ENCODE measurements at regions not wholly inside any gene's neighbourhood (a gene's known extent, or its start where the extent isn't known, plus 50 kb on each side); places are given as distances from the start of the nearest gene placed in this dataset.
A peak's percentile ranks its signal among the peaks of the same experiment; 100 is the strongest.
"Not testable (repeated sequence)": the region's sequence is repeated elsewhere in the genome, so short reads cannot be mapped to it uniquely, and the experiment has no call there.

DNA sequence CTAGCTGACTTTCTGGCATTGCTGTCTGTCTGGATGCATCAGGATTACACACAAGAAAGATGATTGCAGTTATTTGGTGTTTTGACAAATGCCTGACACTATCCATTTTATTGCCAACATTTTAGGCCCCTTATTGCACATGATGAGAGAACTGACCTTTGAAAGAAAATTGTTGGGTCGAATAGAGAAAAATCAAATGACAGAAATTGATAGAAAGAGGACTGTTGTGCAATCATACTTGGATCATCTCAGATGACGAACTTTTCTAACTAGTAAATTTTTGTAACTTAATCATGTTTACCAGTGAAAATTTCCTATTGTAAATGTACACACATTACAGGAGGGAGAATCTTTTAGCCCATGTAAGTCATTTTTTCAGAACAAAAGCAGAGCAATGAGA, 251.5 kb upstream of the USP15 start:
- no peak for DNase-seq (ENCODE audit: low spot score)

DNA sequence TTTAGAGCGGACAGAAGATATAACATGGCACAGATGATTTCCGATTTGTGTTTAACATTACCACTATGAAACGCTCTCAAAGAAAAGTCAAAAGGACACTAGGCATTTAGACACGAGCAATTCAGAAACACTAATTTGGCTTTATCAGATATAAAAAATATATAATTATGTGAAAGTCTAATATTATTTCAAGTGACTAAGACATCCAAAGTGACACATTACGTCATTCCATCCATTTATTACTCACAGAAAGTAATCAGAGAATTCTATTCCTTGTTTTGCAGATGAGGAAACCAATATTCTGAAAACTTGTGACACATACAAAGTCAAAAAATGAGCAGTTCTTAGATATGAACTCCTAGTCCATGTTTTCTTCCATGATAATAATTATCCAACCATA, 250.8 kb upstream of the USP15 start:
- DNase-seq (ENCODE audit: low spot score), result no peak

DNA sequence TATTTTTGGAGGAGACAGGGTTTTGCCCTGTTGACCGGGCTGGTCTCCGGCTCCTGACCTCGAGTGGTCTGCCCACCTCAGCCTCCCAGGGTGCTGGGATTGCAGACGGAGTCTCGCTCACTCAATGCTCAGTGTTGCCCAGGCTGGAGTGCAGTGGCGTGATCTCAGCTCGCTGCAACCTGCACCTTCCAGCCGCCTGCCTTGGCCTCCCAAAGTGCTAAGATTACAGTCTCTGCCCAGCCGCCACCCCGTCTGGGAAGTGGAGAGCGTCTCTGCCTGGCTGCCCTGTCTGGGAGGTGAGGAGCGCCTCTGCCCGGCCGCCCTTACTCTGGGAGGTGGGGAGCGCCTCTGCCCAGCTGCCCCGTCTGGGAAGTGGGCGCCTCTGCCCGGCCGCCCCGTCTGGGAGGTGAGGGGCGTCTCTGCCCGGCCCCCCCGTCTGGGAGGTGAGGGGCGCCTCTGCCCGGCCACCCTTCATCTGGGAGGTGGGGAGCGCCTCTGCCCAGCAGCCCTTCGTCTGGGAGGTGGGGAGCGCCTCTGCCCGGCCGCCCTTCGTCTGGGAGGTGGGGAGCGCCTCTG, 249.8 kb upstream of the USP15 start:
- DNase-seq (ENCODE audit: low spot score), result not testable (repeated sequence)

DNA sequence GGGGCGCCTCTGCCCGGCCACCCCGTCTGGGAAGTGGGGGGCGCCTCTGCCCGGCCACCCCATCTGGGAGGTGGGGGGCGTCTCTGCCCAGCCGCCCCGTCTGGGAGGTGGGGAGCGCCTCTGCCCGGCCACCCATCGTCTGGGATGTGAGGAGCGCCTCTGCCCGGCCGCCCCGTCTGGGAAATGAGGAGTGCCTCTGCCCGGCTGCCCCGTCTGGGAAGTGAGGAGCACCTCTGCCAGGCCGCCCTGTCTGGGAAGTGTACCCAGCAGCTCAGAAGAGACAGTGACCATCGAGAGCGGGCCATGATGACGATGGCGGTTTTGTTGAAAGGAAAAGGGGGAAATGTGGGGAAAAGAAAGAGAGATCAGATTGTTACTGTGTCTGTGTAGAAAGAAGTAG, 249.2 kb upstream of the USP15 start:
- not testable (repeated sequence) for DNase-seq (ENCODE audit: low spot score)

DNA sequence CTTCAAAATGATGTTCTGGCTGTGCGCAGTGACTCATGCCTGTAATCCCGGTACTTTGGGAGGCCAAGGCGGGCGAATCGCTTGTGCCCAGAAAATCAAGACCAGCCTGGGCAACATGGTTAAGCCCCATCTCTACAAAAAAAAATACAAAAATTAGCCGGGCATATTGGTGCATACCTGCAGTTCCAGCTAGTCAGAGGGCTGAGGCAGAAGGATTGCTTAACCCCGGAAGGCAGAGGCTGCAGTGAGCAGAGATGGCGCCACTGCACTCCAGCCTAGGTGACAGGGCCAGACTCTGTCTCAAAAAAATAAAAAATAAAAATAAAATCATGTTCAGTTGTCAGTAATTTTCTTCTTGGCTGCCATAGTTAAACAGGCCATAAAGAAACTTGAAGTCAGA, 245.9 kb upstream of the USP15 start:
- DNase-seq (ENCODE audit: low spot score), result no peak

DNA sequence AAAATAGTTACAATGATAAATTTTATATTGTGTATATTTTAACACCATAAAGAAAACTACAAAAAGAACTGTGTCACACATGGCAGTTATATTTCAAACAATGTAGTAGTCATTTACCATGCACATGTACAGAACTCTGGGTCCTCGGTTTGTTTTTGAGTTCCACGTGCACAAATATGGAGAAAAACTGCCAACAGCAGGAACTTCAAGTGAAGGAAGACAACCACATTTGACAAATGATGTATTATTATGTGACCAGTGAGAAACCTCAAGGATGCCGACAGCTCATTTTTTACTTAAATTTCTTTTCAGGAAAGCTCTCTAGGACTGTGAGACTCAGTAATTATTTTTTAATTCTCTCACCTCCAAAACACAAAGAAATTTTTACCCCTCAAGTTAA, 244.2 kb upstream of the USP15 start:
- no peak for DNase-seq (ENCODE audit: low spot score)

DNA sequence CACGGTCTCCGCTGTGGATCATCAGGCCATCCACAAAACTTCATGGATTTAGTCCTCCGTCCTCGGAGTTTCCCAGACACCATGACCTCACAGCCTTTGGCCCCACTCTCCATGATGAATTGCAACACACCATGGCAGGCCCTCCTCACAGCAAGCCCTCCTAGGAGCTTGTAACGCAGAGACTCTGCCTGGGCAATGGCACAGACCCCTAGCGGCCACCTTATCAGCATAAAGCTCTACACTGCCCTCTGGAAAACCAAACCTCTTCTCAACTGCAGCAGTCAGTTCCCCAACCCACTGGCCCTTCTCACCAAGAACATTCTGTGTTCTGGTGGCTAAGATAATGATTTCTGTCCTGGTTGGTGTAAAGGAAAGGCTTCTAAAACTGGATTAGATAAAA, 238.4 kb upstream of the USP15 start:
- no peak for DNase-seq (ENCODE audit: low spot score)

DNA sequence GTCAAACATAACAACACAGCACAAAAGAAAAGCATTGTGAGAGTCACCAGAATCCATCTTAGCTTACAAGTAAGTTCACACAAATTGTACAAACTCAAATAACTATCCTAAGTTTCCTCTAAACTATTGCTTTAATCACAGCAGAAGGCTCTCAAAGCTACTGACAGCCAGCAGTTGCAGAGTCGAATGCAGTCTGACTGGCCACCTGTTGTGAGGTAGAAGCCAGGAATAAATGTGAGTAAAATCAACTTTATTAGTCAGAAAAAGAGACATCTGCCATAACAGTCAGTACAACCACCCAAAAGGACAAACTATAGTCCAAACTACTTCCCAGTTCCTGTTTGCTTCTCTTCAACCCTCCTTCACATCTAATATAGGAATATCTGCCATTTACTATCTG, 231.7 kb upstream of the USP15 start:
- DNase-seq (ENCODE audit: low spot score), result no peak

DNA sequence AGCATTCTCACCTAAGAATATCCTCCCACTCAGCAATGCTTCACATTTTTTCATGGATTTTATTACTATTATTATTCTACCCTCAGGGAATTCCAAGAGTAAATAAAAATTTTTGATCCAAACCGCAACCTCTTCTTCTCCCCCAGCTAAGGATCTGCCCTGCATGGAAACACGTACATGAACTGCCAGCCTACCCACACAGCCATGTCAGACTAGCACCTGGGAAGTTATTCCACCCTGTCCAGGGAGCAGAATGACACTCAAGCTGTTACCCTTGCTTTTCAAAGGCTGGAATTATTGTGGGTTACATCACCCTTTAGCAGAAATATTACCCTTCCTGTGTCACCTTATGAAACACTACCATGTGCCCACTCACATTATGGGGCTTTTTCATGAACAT, 227.3 kb upstream of the USP15 start:
- no peak for DNase-seq (ENCODE audit: low spot score)

DNA sequence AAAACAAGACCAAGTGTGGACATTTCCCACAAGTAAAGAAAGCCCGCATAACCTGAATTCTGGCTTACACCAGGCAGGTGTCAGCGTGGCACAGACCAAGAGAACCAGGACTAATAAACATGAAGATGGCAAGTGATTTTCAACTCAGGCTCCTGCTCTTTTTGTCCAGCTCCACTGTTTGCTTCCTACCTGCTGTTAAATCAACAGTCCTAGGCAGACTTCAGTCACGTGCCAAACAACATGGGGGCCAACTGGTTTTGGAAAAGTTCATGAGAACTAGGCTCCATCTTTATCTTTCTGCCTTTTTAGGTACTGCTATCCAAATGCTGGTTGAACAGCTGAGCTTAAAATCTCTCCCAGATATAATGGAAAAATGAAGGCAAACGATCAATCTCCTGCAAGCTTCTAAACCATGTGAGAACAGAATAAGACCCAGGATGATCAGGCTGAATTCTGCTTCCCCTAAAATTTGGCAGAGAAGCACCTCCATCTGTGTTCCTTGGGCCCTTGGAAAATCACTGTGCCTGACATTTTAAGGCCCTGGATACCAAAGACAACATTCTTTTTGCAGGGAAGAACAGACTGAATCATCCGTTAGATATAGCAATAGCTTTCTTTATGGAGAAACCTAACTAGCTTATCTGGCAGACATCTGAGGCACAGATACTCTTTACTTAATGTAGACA, 215.6 kb upstream of the USP15 start:
- no peak for DNase-seq (ENCODE audit: low spot score)

DNA sequence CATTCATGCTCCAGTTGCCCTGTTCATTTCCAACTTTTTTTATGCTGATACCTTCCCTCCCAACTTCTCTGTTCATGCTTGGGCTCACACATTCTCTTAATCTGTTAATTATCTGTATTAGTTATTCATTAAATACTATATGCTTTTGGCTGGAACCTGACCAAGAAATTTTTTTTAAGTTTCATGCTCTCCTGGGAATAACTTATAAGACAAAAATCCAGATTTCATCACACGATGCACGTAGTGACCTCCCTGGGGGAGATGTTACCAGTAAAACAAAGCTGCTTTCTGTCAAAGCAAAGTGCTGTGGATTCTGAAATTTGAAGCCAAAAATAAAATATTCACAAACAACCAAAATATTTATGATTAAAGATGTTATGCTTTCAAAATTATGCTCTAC, 215.0 kb upstream of the USP15 start:
- no peak for DNase-seq (ENCODE audit: low spot score)

DNA sequence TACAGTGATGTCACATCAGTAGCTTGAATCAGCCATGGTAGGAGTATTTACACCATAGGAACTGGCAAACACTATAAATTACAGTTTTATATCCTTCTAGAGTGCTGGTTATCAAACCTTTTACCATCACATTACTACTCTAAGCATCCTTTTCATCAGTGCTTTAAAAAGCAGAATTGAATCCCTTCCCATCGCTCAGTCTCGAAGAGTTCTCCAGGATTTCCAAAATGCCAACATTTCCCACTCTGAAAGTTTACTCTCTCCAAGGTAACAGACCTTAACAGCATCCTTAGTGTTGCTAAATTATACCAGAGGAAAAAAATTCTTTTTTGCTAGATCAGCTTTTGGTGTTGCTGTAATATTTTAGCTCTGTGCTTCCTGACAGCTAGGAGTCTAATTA, 209.4 kb upstream of the USP15 start:
- DNase-seq (ENCODE audit: low spot score), result no peak

DNA sequence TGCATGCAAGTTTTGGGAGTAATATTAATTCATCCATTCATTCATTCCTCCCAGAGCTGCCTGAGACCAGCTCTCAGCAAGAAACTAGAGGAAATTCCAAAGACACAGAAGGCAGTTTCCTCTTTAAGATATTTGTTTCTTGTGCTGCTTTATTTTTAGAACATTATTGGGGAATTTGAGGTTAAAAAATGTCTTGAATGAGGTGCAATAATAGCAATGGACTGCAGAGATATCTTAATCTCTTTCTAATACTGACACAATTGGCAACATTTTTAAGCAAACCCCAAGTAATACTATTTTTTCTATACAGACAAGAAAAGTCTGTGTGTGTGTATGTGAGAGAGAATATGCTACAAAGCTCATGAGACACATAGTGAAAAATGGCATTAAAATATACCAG, 190.2 kb upstream of the USP15 start:
- no peak for DNase-seq (ENCODE audit: low spot score)

DNA sequence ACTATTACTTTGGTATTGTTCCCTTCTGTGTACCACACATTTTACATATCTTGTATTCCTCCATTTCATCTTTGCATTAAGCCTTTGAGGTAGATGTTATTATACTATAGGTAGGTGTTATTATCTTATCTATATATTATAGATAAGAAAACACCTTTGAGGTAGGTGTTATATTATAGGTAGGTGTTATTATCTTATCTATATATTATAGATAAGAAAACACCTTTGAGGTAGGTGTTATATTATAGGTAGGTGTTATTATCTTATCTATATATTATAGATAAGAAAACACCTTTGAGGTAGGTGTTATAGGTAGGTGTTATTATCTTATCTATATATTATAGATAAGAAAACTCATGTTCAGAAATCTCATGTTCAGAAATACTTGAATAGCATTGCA, 187.0 kb upstream of the USP15 start:
- DNase-seq (ENCODE audit: low spot score), result not testable (repeated sequence)

DNA sequence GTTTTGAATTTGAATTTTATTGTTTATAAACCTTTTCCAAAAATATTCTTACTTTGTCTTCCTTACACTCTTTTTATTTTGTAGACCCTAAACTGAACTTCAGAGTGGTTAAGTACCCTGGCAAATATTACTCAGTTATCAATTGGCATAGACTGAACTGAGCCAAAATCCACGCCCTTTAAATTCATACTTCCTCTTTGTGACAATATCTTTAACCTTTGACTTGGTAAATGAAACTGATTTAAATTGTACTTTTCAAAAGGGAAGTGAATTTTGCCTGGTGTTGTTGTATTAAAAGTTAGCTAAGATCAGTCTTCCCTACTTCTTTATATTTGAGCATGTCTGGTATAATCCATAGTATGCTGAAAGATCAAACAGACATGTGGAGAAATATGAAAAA, 184.3 kb upstream of the USP15 start:
- no peak for DNase-seq (ENCODE audit: low spot score)

DNA sequence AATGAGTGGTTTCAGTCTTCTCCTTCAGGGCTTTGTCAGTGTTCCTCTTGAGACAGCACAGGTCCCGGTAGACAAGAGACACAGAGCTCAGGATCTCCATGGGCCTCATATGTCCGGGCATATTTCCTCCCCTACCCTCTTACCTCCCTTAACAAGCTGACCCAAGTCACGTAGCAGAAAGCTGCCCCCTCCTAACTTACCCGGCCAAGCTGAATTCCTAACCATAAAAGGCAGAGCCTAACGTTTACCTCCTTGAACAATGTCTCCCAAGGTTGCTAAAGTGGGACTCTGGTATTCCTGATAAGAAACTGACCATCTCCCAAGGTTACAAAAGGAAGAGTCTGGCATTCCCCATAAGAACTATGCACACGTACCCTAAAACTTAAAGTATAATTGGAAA, 182.2 kb upstream of the USP15 start:
- no peak for DNase-seq (ENCODE audit: low spot score)

DNA sequence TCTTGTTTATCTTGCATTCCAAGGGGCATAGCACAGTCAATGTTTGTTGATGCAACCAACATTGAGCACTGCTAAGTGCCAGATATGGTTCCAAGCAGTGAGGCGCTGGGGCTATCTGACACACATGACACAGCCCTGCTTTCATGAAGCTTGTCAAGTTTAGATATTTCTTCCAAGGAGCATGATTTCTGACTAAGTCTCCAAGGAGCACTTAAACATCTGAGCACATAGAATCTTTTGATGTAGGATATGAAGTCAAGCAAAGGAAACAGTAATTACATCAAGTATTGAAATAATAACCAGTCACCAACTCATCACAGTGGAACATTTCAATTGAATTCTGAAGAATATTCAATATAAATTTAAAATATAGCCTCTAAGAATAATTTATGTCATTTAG, 177.8 kb upstream of the USP15 start:
- no peak for DNase-seq (ENCODE audit: low spot score)

DNA sequence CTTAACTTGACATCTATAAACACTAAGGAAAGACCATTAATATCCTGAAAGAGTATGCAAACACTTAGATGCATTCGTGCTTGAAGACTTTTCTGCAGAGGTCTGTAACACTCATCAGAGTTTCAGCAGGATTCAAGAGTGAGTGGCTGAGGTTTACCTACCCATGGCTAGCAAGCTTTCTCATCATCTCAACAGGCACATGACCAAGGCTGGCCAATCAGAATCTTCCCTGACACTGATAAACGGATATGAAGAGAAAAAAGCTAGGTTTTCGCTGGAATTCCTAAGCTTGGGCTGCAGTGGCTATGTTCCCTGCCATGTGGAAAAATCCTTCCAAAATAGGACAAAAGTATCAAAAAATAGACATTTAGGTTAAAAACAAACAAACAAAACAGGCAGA, 162.1 kb upstream of the USP15 start:
- no peak for DNase-seq (ENCODE audit: low spot score)

DNA sequence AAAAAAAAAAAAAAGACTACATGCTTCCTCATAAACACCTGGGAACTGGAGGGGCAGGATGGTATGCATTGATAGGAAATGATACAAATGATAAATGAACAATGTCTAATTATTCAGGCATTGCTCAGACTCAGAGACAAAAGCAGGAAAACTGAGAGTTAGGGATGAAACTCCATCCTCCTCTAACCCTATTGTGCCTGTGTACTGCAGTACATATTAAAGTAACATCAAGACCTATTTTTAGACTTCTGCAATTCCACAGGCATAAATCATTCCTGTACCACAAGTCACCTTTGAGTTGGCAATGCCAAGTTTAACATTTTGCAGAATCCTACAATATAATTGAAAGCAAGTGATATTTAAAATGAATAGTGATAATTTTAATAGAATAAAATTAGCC, 156.5 kb upstream of the USP15 start:
- DNase-seq (ENCODE audit: low spot score), result no peak

DNA sequence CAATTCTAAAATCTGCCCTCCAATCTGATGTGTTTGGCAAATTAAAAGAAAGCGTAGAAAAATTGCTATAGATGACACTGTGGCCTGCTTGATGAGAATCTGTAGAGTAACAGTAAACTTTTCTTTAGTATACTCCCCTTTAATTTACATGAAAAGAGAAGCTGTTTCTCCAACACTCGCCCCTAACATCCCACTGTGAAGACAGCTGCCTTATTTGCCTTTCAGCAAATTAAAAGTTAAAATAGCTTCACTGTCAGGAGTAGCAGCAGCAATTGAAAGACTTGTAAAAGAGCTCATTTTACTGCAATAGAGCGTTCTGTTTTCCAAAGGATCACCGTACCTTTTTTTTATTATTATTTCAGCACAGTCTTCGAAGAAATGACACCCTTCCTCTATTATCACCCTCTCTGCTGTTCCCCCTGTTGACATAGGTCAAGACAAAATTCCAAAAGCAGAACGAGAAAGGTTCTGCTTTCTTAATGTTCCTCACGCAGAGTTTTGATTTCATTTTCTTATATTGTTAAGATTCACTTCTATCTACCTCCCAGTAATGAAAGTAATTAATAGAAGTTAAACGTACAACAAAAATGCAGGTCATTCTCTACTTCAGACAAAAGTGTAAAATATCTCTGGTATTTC, 153.5 kb upstream of the USP15 start:
- DNase-seq (ENCODE audit: low spot score), result no peak

DNA sequence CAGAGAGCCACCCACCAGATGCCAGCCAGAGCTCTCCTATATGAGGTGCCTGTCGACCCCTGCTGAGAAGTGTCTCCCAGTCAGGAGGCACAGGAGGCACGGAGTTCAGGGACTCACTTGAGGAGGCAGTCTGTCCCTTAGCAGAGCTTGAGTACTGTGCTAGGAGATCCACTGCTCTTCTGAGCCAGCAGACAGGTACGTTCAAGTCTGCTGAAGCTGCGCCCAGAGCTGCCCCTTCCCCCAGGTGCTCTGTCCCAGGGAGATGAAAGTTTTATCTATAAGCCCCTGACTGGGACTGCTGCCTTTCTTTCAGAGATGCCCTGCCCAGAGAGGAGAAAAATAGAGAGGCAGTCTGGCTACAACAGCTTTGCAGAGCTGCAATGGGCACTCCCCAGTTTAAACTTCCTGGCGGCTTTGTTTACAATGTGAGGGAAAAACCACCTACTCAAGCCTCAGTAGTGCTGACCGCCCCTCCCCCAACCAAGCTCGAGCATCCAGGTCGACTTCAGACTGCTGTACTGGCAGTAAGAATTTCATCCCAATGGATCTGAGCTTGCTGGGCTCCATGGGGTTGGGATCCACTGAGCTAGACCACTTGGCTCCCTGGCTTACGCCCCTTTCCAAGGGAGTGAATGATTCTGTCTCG, 146.7 kb upstream of the USP15 start:
- DNase-seq (ENCODE audit: low spot score), result no peak

DNA sequence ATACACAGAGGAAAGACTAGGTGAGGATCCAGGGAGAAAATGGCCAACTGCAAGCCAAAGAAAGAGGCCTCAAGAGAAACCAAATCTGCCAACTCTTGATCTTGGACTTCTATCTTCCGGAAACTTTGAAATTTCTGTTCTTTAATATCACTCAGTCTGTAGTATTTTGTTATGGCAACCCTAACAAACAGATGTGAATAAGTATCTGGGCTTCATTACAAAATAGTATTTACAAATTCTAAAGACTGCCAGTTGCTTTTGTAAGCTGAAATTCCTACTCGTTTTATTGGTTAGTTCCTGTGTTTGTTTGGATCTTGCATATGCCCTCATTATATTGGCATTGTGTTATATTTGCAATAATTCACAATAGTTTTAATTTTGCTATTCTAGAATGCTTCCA, 143.2 kb upstream of the USP15 start:
- no peak for DNase-seq (ENCODE audit: low spot score)

DNA sequence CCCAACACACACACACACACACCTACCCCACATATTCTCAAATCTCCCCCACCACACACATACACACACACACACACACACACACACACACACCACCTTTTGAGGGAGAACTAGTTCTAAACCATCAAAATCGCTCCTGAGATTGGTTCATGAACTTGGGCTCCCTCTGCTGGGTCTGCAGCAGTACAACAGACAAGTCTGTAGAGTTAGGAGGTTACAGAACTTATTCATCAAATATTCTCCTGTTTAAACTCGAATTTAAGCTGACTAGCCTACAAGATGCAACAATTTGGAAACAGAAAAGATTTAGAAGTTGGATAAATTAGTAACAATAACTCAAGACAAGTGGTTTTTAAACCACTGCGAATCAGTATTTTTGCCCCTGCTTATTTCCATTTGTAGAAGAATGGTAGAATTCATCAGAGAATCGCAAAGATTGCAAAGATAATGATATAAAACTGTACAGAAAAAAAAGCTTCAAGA, 136.4 kb upstream of the USP15 start:
- peak; percentile 15 for DNase-seq (ENCODE audit: low spot score)

Measured in globus pallidus (tissue), 1 donor.